ENCODE measurements at regions not wholly inside any gene's neighbourhood (a gene's known extent, or its start where the extent isn't known, plus 50 kb on each side); places are given as distances from the start of the nearest gene placed in this dataset.

DNA sequence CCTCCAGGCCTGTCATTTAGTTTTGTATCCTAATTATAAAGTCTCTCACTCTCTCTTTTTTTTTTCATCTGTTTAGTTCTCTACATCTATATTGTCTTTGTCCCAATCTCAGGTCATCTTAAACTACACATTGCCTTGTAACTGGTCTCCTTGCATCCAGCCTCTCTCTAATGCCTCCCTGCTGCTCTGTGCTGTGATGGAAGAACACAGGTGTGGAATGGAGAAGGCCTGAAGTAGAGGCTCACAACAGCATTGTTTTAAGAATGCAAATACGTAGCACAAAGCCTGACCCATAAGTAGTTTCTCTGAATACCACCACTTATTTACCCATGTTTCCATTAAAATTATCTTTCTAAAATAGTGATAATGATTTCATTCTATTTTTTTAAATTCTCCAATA lies 108.8 kb upstream of the FRY start:
- H3K36me3 Mint-ChIP-seq (ENCODE audit: low read depth), result no peaks in the 10 kb centered on the region
- H3K9me3 Mint-ChIP-seq, result no peaks in the 10 kb centered on the region
- H3K9me2 ChIP-seq (ENCODE audit: insufficient read depth), result no peaks in the 10 kb centered on the region
- DNase-seq (ENCODE audit: low spot score) (no peak), ATAC-seq (peak; percentile 84)
- H2AFZ ChIP-seq, result no peak overlapping the region
- H3K4me2 ChIP-seq, result no peak overlapping the region
- peaks cover 19% of the 10 kb centered on the region for H3K4me1 Mint-ChIP-seq
- peaks cover 20% of the 10 kb centered on the region for H3K4me1 ChIP-seq (ENCODE audit: insufficient read depth)
- no peak overlapping the region for H3K4me3 ChIP-seq
- no peaks in the 10 kb centered on the region for H3K79me2 ChIP-seq (replicated peaks; ENCODE audit: insufficient read depth)
- TF ChIP-seq ZNF114 (CRISPR knock-in tag; IDR thresholded peaks at IDR 0.05), result no peak
- TF ChIP-seq, protein P1, sequence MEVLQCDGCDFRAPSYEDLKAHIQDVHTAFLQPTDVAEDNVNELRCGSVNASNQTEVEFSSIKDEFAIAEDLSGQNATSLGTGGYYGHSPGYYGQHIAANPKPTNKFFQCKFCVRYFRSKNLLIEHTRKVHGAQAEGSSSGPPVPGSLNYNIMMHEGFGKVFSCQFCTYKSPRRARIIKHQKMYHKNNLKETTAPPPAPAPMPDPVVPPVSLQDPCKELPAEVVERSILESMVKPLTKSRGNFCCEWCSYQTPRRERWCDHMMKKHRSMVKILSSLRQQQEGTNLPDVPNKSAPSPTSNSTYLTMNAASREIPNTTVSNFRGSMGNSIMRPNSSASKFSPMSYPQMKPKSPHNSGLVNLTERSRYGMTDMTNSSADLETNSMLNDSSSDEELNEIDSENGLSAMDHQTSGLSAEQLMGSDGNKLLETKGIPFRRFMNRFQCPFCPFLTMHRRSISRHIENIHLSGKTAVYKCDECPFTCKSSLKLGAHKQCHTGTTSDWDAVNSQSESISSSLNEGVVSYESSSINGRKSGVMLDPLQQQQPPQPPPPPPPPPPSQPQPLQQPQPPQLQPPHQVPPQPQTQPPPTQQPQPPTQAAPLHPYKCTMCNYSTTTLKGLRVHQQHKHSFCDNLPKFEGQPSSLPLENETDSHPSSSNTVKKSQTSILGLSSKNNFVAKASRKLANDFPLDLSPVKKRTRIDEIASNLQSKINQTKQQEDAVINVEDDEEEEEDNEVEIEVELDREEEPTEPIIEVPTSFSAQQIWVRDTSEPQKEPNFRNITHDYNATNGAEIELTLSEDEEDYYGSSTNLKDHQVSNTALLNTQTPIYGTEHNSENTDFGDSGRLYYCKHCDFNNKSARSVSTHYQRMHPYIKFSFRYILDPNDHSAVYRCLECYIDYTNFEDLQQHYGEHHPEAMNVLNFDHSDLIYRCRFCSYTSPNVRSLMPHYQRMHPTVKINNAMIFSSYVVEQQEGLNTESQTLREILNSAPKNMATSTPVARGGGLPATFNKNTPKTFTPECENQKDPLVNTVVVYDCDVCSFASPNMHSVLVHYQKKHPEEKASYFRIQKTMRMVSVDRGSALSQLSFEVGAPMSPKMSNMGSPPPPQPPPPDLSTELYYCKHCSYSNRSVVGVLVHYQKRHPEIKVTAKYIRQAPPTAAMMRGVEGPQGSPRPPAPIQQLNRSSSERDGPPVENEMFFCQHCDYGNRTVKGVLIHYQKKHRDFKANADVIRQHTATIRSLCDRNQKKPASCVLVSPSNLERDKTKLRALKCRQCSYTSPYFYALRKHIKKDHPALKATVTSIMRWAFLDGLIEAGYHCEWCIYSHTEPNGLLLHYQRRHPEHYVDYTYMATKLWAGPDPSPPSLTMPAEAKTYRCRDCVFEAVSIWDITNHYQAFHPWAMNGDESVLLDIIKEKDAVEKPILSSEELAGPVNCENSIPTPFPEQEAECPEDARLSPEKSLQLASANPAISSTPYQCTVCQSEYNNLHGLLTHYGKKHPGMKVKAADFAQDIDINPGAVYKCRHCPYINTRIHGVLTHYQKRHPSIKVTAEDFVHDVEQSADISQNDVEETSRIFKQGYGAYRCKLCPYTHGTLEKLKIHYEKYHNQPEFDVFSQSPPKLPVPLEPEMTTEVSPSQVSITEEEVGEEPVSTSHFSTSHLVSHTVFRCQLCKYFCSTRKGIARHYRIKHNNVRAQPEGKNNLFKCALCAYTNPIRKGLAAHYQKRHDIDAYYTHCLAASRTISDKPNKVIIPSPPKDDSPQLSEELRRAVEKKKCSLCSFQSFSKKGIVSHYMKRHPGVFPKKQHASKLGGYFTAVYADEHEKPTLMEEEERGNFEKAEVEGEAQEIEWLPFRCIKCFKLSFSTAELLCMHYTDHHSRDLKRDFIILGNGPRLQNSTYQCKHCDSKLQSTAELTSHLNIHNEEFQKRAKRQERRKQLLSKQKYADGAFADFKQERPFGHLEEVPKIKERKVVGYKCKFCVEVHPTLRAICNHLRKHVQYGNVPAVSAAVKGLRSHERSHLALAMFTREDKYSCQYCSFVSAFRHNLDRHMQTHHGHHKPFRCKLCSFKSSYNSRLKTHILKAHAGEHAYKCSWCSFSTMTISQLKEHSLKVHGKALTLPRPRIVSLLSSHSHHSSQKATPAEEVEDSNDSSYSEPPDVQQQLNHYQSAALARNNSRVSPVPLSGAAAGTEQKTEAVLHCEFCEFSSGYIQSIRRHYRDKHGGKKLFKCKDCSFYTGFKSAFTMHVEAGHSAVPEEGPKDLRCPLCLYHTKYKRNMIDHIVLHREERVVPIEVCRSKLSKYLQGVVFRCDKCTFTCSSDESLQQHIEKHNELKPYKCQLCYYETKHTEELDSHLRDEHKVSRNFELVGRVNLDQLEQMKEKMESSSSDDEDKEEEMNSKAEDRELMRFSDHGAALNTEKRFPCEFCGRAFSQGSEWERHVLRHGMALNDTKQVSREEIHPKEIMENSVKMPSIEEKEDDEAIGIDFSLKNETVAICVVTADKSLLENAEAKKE (CRISPR knock-in tag; IDR thresholded peaks at IDR 0.05), result 0 out of 2 replicates have a peak, but pooled peaks have one; percentile 47
- H3K27me3 ChIP-seq (ENCODE audit: insufficient read depth), result no peaks in the 10 kb centered on the region
- no peak overlapping the region for H3K4me3 Mint-ChIP-seq
- no peak overlapping the region for H3K27ac Mint-ChIP-seq
- H3K36me3 ChIP-seq (ENCODE audit: insufficient read depth), result no peaks in the 10 kb centered on the region
- no peaks in the 10 kb centered on the region for H3F3A ChIP-seq (replicated peaks; ENCODE audit: low read depth)
- no peak overlapping the region for H3K27ac ChIP-seq (ENCODE audit: low read depth)
- no peaks in the 10 kb centered on the region for H3K27me3 Mint-ChIP-seq (ENCODE audit: insufficient read depth, low read depth, poor library complexity)
- H4K20me1 ChIP-seq (replicated peaks; ENCODE audit: insufficient read depth), result no peaks in the 10 kb centered on the region

GRCh38 chr13:31923134-31923763 lies 108.3 kb upstream of the FRY start:
- Mint-ChIP-seq H3K27ac (peak overlapping the region; percentile 58; the same call in 1 of the 2 replicates), H3K36me3 (ENCODE audit: low read depth) (no peaks in the 10 kb centered on the region), H3K4me3 (no peak overlapping the region), H3K9me3 (no peaks in the 10 kb centered on the region), H3K4me1 (peaks cover 22% of the 10 kb centered on the region), H3K27me3 (ENCODE audit: insufficient read depth, low read depth, poor library complexity) (no peaks in the 10 kb centered on the region)
- no peak overlapping the region for H2AFZ ChIP-seq
- DNase-seq (ENCODE audit: low spot score), result no peak
- H3K4me1 ChIP-seq (ENCODE audit: insufficient read depth), result peaks cover 20% of the 10 kb centered on the region
- no peak overlapping the region for H3K4me3 ChIP-seq
- no peaks in the 10 kb centered on the region for H3F3A ChIP-seq (replicated peaks; ENCODE audit: low read depth)
- no peak overlapping the region; the same call in 1 of the 2 replicates for H3K27ac ChIP-seq (ENCODE audit: low read depth)
- H3K9me2 ChIP-seq (ENCODE audit: insufficient read depth), result no peaks in the 10 kb centered on the region
- no peak overlapping the region for H3K4me2 ChIP-seq
- H3K79me2 ChIP-seq (replicated peaks; ENCODE audit: insufficient read depth), result no peaks in the 10 kb centered on the region
- H3K36me3 ChIP-seq (ENCODE audit: insufficient read depth), result no peaks in the 10 kb centered on the region
- no peaks in the 10 kb centered on the region for H3K27me3 ChIP-seq (ENCODE audit: insufficient read depth)
- ATAC-seq, result peak; percentile 79
- H4K20me1 ChIP-seq (replicated peaks; ENCODE audit: insufficient read depth), result no peaks in the 10 kb centered on the region
- TF ChIP-seq, protein P1 (CRISPR knock-in tag; IDR thresholded peaks at IDR 0.05), result no peak
- TF ChIP-seq ETS1 (IDR thresholded peaks at IDR 0.05) (no peak), EZH2 (IDR thresholded peaks at IDR 0.05; ENCODE audit: low read depth, unreplicated experiment) (no peak)

All from GM23338 (cell line).